Mesodermal cell (in vitro differentiated cells): ENCODE measurements at regions not wholly inside any gene's neighbourhood (a gene's known extent, or its start where the extent isn't known, plus 50 kb on each side); places are given as distances from the start of the nearest gene placed in this dataset.

Source experiments
- H3K27ac ChIP-seq: 2 replicates; pipeline ENCODE4 v1.7.0; 2013; ENCODE audit warnings: mild to moderate bottlenecking, low read depth, low read length, moderate library complexity; ENCODE audit not compliant: severe bottlenecking
- H3K36me3 ChIP-seq: 2 replicates; pipeline ENCODE4 v1.7.1; 2013; ENCODE audit warnings: mild to moderate bottlenecking, low read length, moderate library complexity; ENCODE audit not compliant: control insufficient read depth, insufficient read depth
- H3K4me1 ChIP-seq: one replicate; pipeline ENCODE4 v1.7.1; 2013; ENCODE audit warnings: mild to moderate bottlenecking, low read length; ENCODE audit not compliant: insufficient read depth, control insufficient read depth, poor library complexity, severe bottlenecking
- H3K4me3 ChIP-seq: 2 replicates; pipeline ENCODE4 v1.7.0; 2013; ENCODE audit warnings: low read length, control low read depth, mild to moderate bottlenecking; ENCODE audit not compliant: insufficient read depth, poor library complexity, severe bottlenecking; ENCODE audit errors: extremely low read depth
- H3K9me3 ChIP-seq: 2 replicates; pipeline ENCODE4 v1.7.1; 2013; ENCODE audit warnings: mild to moderate bottlenecking, low read length, moderate library complexity; ENCODE audit not compliant: control insufficient read depth
- WGBS, 2 experiments: methylation state at CpG; one replicate each; pipeline ENCODE4 v1.1.5; 2013; ENCODE audit warnings: missing lambda C conversion rate in 2 of 2; ENCODE audit not compliant: insufficient coverage in 2 of 2; 5-methylcytosine and 5-hydroxymethylcytosine counted together

GRCh38 chr10:64271508-64271907, 750.3 kb downstream of the REEP3 start:
- no peaks in the 10 kb centered on the region for H3K36me3 ChIP-seq
- WGBS, 2 experiments: 82 to 88% methylated on average over 3 of the region's 3 CpGs

GRCh38 chr10:64271983-64272382, 750.8 kb downstream of the REEP3 start:
- Histone ChIP-seq H3K4me3 (no peak overlapping the region), H3K4me1 (no peaks in the 10 kb centered on the region), H3K9me3 (no peaks in the 10 kb centered on the region), H3K27ac (no peak overlapping the region), H3K36me3 (no peaks in the 10 kb centered on the region)
- WGBS, 2 experiments: 100% methylated on average over 1 of the region's 3 CpGs; no CpG with 5 or more reads in 1 of the 2 experiments

More at GRCh38 chr10:64271508-64271907, 750.3 kb downstream of the REEP3 start:
- Histone ChIP-seq H3K4me3 (no peak overlapping the region), H3K9me3 (no peaks in the 10 kb centered on the region), H3K27ac (no peak overlapping the region), H3K4me1 (no peaks in the 10 kb centered on the region)

GRCh38 chr10:64275001-64275400, 753.8 kb downstream of the REEP3 start:
- Histone ChIP-seq H3K9me3 (no peaks in the 10 kb centered on the region), H3K4me3 (no peak overlapping the region), H3K36me3 (no peaks in the 10 kb centered on the region), H3K4me1 (no peaks in the 10 kb centered on the region), H3K27ac (no peak overlapping the region)

GRCh38 chr10:64275774-64276173, 754.6 kb downstream of the REEP3 start:
- Histone ChIP-seq H3K36me3 (no peaks in the 10 kb centered on the region), H3K27ac (no peak overlapping the region), H3K4me3 (no peak overlapping the region), H3K4me1 (no peaks in the 10 kb centered on the region), H3K9me3 (no peaks in the 10 kb centered on the region)
- WGBS, 2 experiments: 100% methylated on average over 2 of the region's 2 CpGs

- H3K4me3 ChIP-seq: no peak overlapping the region
- no peaks in the 10 kb centered on the region for H3K4me1 ChIP-seq
- H3K9me3 ChIP-seq: no peaks in the 10 kb centered on the region
- H3K36me3 ChIP-seq: no peaks in the 10 kb centered on the region
- WGBS, 2 experiments: 86 to 91% methylated on average over 2 of the region's 3 CpGs
- H3K27ac ChIP-seq: no peak overlapping the region
Measured at GRCh38 chr10:64277536-64277935, 756.3 kb downstream of the REEP3 start.

- no peak overlapping the region for H3K4me3 ChIP-seq
- no peaks in the 10 kb centered on the region for H3K4me1 ChIP-seq
- H3K36me3 ChIP-seq: no peaks in the 10 kb centered on the region
- H3K9me3 ChIP-seq: no peaks in the 10 kb centered on the region
- no peak overlapping the region for H3K27ac ChIP-seq
- whole genome bisulfite sequencing, 2 experiments: 95 to 100% methylated on average over 3 of the region's 3 CpGs
Measured at GRCh38 chr10:64283621-64284020, 762.4 kb downstream of the REEP3 start.

- Histone ChIP-seq H3K4me3 (no peak overlapping the region), H3K4me1 (no peaks in the 10 kb centered on the region), H3K27ac (no peak overlapping the region), H3K36me3 (no peaks in the 10 kb centered on the region), H3K9me3 (no peaks in the 10 kb centered on the region)
- 86 to 88% methylated on average over 1 to 2 of the region's 2 CpGs for WGBS, 2 experiments
Measured at GRCh38 chr10:64286533-64286932, 765.3 kb downstream of the REEP3 start.

GRCh38 chr10:64288404-64288803, 767.2 kb downstream of the REEP3 start:
- no peaks in the 10 kb centered on the region for H3K4me1 ChIP-seq
- WGBS, 2 experiments: 100% methylated on average over 1 of the region's 1 CpG
- no peaks in the 10 kb centered on the region for H3K36me3 ChIP-seq
- no peaks in the 10 kb centered on the region for H3K9me3 ChIP-seq
- H3K27ac ChIP-seq: no peak overlapping the region
- no peak overlapping the region for H3K4me3 ChIP-seq

GRCh38 chr10:64303566-64303965, 782.4 kb downstream of the REEP3 start:
- Histone ChIP-seq H3K27ac (no peak overlapping the region), H3K9me3 (no peaks in the 10 kb centered on the region), H3K4me1 (peaks cover 13% of the 10 kb centered on the region), H3K36me3 (no peaks in the 10 kb centered on the region), H3K4me3 (no peak overlapping the region)
- no CpG with 5 or more reads among the region's 1 CpG for WGBS, 2 experiments

GRCh38 chr10:64306729-64307327, 785.6 kb downstream of the REEP3 start:
- 73 to 82% methylated on average over 3 of the region's 3 CpGs for WGBS, 2 experiments
- Histone ChIP-seq H3K9me3 (no peaks in the 10 kb centered on the region), H3K36me3 (no peaks in the 10 kb centered on the region), H3K4me1 (peaks cover 27% of the 10 kb centered on the region), H3K27ac (no peak overlapping the region), H3K4me3 (no peak overlapping the region)

GRCh38 chr10:64312876-64313275, 791.7 kb downstream of the REEP3 start:
- Histone ChIP-seq H3K4me3 (no peak overlapping the region), H3K4me1 (peaks cover 14% of the 10 kb centered on the region), H3K9me3 (no peaks in the 10 kb centered on the region), H3K27ac (no peak overlapping the region), H3K36me3 (no peaks in the 10 kb centered on the region)
- WGBS, 2 experiments: 83 to 90% methylated on average over 2 to 3 of the region's 5 CpGs
